KOPT-K1 (cell line): ENCODE measurements at regions not wholly inside any gene's neighbourhood (a gene's known extent, or its start where the extent isn't known, plus 50 kb on each side); places are given as distances from the start of the nearest gene placed in this dataset.
"Not testable (repeated sequence)": the region's sequence is repeated elsewhere in the genome, so short reads cannot be mapped to it uniquely, and the experiment has no call there.

Experiments
- H3K27ac ChIP-seq: fragments of 200-600 bp; sonication (generic); 2 replicates; pipeline ENCODE4 v1.5.1; 2016; ENCODE audit warnings: antibody characterized with exemption, mild to moderate bottlenecking, low read depth, low read length; ENCODE audit not compliant: poor library complexity, severe bottlenecking
- H3K36me3 ChIP-seq: fragments of 200-600 bp; sonication (generic); 2 replicates; pipeline ENCODE4 v1.5.1; 2017; ENCODE audit warnings: antibody characterized with exemption, mild to moderate bottlenecking, low read length, moderate library complexity; ENCODE audit not compliant: insufficient read depth
- H3K9me3 ChIP-seq: fragments of 200-600 bp; sonication (generic); 2 replicates; pipeline ENCODE4 v1.5.1; 2017; ENCODE audit warnings: antibody characterized with exemption, low read length, mild to moderate bottlenecking; ENCODE audit not compliant: insufficient read depth, poor library complexity, severe bottlenecking

DNA sequence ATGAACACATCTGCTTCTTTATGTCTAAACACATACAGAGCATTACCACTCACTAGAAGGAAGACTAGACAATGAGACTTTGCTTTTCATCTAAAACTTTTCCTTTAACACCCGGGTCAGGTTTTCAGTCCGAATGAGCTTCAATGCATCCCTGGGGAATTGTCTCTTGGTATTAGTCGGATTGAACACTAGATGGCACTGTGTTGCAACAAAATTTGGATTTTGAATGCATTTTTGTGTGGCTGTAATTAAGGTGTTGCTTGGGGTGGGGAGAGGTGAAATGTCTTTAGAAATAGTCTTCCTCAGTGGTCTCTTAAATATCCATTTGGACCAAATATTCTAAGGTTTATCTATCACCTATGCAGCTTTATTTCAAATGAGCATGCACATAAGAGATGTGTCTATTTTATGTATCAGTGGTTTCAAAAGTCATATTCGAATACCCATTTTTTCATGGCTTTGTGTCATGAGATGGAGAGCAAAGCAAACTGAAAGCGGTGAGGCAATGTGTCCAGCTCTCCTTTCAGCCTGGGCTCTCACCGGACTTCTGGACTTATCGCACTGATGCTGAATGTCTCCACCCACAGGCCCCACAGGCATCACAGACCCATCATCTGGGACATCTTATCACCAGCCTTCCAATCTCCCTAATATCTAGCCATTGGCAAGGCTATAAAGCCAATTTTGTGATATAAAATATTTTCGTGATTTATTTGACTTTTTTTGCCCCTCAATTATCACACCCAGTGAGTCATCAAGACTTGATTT, 510.3 kb downstream of the RNF144A start:
- no peaks in the 10 kb centered on the region for H3K9me3 ChIP-seq
- no peaks in the 10 kb centered on the region for H3K36me3 ChIP-seq
- H3K27ac ChIP-seq = no peak overlapping the region

DNA sequence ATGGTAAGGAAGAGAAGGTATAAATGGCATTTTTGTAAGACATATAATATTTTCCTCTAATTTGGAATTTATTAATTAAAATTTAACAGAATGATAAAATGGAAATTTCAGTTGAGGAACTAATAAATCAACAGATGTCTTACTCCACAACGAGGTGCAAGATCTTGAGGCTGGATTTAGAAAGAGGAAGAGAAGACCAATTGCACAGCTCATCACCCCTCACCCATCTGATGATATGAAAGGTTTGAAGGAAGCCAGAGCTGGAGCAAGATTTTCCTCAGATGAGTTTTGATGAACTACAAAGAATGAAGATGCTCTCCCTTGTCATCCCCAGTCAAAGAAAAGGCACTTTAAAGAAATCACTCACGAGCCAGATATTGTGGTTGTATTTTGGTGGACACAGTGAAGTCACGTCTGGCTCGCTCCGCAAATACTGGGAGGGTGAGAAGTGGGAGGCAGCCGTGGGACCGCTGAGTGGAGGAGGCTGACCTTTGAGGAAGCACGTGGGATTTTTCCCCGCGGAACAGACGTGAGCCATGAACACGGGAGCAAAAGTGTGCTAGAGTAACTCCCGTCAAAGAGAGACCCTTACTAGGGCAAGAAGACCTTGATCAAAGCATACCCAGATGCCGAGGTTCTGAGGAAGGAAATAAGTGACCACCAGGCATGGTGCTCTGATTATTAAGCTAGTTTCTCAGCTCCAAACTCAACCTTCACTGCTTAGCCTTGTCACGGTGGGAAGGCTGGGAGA, 511.4 kb downstream of the RNF144A start:
- H3K27ac ChIP-seq = no peak overlapping the region
- H3K36me3 ChIP-seq = no peaks in the 10 kb centered on the region
- H3K9me3 ChIP-seq = no peaks in the 10 kb centered on the region

- no peaks in the 10 kb centered on the region for H3K36me3 ChIP-seq
- H3K9me3 ChIP-seq = no peaks in the 10 kb centered on the region
- no peak overlapping the region for H3K27ac ChIP-seq
Observed at GRCh38 chr2:7429733-7430132, 512.5 kb downstream of the RNF144A start.

DNA sequence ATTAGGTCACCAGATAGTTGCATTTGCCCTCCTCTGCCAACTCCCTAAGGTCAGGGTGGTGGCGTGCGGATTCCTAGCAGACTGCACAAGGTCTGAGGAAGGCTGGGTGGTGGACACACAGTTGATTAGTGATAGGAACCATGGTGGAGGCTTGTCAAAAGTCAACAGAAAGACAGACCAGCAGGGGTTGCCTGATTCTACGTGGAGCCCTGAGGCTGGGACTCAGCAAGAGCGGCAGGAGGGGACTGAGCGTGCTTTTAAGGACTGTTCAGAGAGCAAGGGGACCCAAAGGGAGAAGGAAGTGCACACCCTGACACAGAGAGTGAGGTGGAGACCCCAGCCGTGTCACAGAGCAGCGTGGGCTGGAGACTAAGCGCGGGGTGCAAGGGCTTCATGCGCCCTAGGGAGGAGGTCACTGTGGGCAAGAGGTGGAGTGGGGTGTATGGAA, 513.2 kb downstream of the RNF144A start:
- H3K9me3 ChIP-seq = no peaks in the 10 kb centered on the region
- no peak overlapping the region for H3K27ac ChIP-seq

DNA sequence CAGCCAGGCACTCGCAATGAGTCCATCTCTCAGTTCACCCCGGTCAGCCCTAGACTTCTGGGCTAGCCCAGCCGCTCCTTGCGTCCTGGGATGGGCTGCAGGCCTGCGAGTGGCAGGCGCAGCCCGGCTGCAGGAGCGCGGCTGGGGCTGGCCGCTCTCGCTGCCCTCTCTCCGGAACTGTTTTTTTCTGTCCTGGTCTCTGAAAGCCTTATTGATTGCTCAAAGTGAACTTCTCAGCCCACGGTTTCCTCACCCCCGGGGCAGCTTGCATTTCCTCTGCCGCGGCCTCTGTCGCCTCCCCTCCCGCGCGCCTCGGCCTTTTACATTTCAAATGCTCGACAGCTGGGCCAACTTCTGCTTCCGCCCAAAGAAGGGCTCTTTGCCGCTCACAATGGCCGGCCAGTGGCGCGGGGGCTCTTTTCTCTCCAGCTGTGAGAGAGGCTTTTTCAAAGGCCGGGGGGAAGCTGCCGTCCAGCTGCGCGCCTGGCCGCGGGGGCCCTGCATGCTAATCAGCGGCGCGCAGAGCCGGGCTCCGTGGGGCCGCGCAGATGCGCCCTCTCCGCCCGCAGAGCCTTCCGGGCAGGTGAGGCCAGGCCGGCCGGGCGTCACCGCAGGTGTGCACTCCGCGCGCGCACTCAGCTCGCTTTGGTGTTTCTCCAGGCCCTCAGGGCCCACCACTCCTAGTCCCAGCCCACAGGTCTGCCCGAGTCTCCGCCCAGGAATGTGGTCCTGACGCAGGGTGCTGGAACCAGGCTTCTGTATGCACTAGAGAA, 513.8 kb downstream of the RNF144A start:
- H3K27ac ChIP-seq = no peak overlapping the region
- H3K9me3 ChIP-seq = no peaks in the 10 kb centered on the region
- H3K36me3 ChIP-seq = no peaks in the 10 kb centered on the region

More for the DNA sequence above, 513.2 kb downstream of the RNF144A start:
- H3K36me3 ChIP-seq = no peaks in the 10 kb centered on the region

- H3K27ac ChIP-seq = no peak overlapping the region
- no peaks in the 10 kb centered on the region for H3K9me3 ChIP-seq
Observed at GRCh38 chr2:7432436-7432835, 515.2 kb downstream of the RNF144A start.

GRCh38 chr2:7436096-7436906, 519.1 kb downstream of the RNF144A start:
- Histone ChIP-seq H3K9me3 (no peaks in the 10 kb centered on the region), H3K36me3 (no peaks in the 10 kb centered on the region), H3K27ac (no peak overlapping the region)

More at GRCh38 chr2:7432436-7432835, 515.2 kb downstream of the RNF144A start:
- no peaks in the 10 kb centered on the region for H3K36me3 ChIP-seq

- H3K27ac ChIP-seq = no peak overlapping the region
- no peaks in the 10 kb centered on the region for H3K36me3 ChIP-seq
- H3K9me3 ChIP-seq = no peaks in the 10 kb centered on the region
Observed at GRCh38 chr2:7437141-7437540, 519.9 kb downstream of the RNF144A start.

GRCh38 chr2:7437716-7438632, 520.8 kb downstream of the RNF144A start:
- Histone ChIP-seq H3K36me3 (no peaks in the 10 kb centered on the region), H3K9me3 (no peaks in the 10 kb centered on the region), H3K27ac (no peak overlapping the region)

- Histone ChIP-seq H3K27ac (no peak overlapping the region), H3K9me3 (no peaks in the 10 kb centered on the region), H3K36me3 (no peaks in the 10 kb centered on the region)
Observed at GRCh38 chr2:7438855-7439254, 521.6 kb downstream of the RNF144A start.

DNA sequence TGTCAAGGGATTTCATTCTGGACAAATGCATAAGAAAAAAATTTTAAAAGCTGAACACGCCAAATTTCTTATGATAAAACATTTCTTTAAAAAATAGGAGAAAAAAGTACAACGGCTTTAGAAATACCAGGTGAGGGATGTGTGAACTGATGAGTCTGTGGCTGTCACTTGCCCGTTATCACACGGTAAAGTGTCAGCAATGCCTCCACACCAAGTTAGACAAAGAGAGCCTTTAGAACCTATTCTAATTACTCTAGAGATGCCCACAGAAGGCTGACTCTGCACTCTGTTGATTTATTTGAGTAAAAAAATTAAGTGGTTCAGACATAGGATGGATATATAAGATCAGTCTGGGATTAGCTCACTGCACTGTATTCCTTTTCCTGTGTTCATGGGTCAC, 523.8 kb downstream of the RNF144A start:
- H3K36me3 ChIP-seq = no peaks in the 10 kb centered on the region
- H3K9me3 ChIP-seq = no peaks in the 10 kb centered on the region
- no peak overlapping the region for H3K27ac ChIP-seq

GRCh38 chr2:7441841-7442240, 524.6 kb downstream of the RNF144A start:
- H3K9me3 ChIP-seq, H3K36me3 ChIP-seq, H3K27ac ChIP-seq: not testable (repeated sequence)

- no peaks in the 10 kb centered on the region for H3K36me3 ChIP-seq
- H3K27ac ChIP-seq = no peak overlapping the region
- no peaks in the 10 kb centered on the region for H3K9me3 ChIP-seq
Observed at GRCh38 chr2:7444626-7445025, 527.4 kb downstream of the RNF144A start.
